HepG2 (cell line): ENCODE measurements at regions not wholly inside any gene's neighbourhood (a gene's known extent, or its start where the extent isn't known, plus 50 kb on each side); places are given as distances from the start of the nearest gene placed in this dataset.

Experiments used
- ATAC-seq: fragments of 200-7000 bp; cut with Tn5 transposase; 3 replicates; pipeline ENCODE4 v1.9.1; 2020; ENCODE audit warnings: mild to moderate bottlenecking, moderate library complexity
- BruUV-seq: library from RNA; stranded (reverse); fragments of 400-500 nt; replicated peaks from 2 replicates; lab custom pipeline; 2021; lab: Mats Ljungman, UMichigan
- CTCF ChIA-PET: fragments of 300-600 bp; formaldehyde crosslinking; extraction: SDS; loops from one replicate; lab custom pipeline; 2021; ENCODE audit warnings: low total read pairs, inconsistent platforms, low intra/inter-chr PET ratio; lab: Yijun Ruan, JAX
- POLR2A ChIA-PET: fragments of 350-600 bp; sonication (Branson Sonifier 250); formaldehyde crosslinking; loops from one replicate; lab custom pipeline; 2020; ENCODE audit warnings: antibody characterized with exemption, inconsistent platforms; lab: Yijun Ruan, JAX
- DNase-seq: peaks from one replicate; pipeline ENCODE4 v3.0.0-alpha.2; 2015; ENCODE audit warnings: low spot score
- FAIRE-seq: peaks from 3 replicates; lab custom pipeline; 2011; peaks lifted over from hg19 to GRCh38; lab: Jason Lieb, UNC
- H2AFZ ChIP-seq: one replicate; pipeline ENCODE4 v1.6.1; 2011; ENCODE audit warnings: low read length, inconsistent platforms
- H3K27ac ChIP-seq: fragments of 300-600 bp; 3 replicates; pipeline ENCODE4 v1.8.0; 2011; ENCODE audit warnings: mixed run types, mild to moderate bottlenecking, mixed read lengths, low read length, inconsistent platforms; ENCODE audit not compliant: insufficient read depth; ENCODE audit errors: extremely low read length
- H3K27me3 ChIP-seq, 2 experiments: fragments of 200-600 bp in 1 of 2; 2 replicates in 1 of 2; 3 replicates in 1 of 2; pipeline versions ENCODE4 v1.6.0 to v1.8.0; 2011; ENCODE audit warnings: low read length in 2 of 2, mild to moderate bottlenecking in 2 of 2, moderate library complexity in 2 of 2, inconsistent platforms in 1 of 2; ENCODE audit not compliant: insufficient read depth in 2 of 2, control insufficient read depth in 1 of 2
- H3K36me3 ChIP-seq, 2 experiments: fragments of 200-600 bp in 1 of 2; replicated peaks in 1 of 2; 2 replicates in 1 of 2; 3 replicates in 1 of 2; pipeline versions ENCODE4 v1.5.1 to v1.8.0; 2011; ENCODE audit warnings: low read length in 2 of 2, inconsistent platforms in 1 of 2; ENCODE audit not compliant: insufficient read depth in 2 of 2, control insufficient read depth in 1 of 2
- H3K4me1 ChIP-seq: 2 replicates; pipeline ENCODE4 v1.5.1; 2012; ENCODE audit warnings: low read length, inconsistent platforms; ENCODE audit not compliant: insufficient read depth
- H3K4me2 ChIP-seq: 2 replicates; pipeline ENCODE4 v1.6.0; 2011; ENCODE audit warnings: low read depth, low read length, inconsistent platforms
- H3K4me3 ChIP-seq, 3 experiments: fragments of 200-600 bp in 1 of 3; sonication (generic), shearing (Covaris generic) in 1 of 3; replicated peaks in 1 of 3; 2 replicates each; pipeline ENCODE4 v1.5.1; 2011 to 2016; ENCODE audit warnings: low read length in 3 of 3, inconsistent platforms in 2 of 3, low read depth in 2 of 3, mild to moderate bottlenecking in 2 of 3, control low read depth in 1 of 3, mixed read lengths in 1 of 3; ENCODE audit not compliant: insufficient read depth in 1 of 3
- H3K79me2 ChIP-seq: one replicate; pipeline ENCODE4 v1.6.1; 2011; ENCODE audit warnings: low read length, inconsistent platforms; ENCODE audit not compliant: insufficient read depth
- H3K9ac ChIP-seq: 2 replicates; pipeline ENCODE4 v1.6.0; 2011; ENCODE audit warnings: mild to moderate bottlenecking, low read depth, low read length, inconsistent platforms; ENCODE audit not compliant: insufficient read depth
- H3K9me3 ChIP-seq: 2 replicates; pipeline ENCODE4 v1.5.1; 2012; ENCODE audit warnings: mild to moderate bottlenecking, low read length
- H4K20me1 ChIP-seq: 2 replicates; pipeline ENCODE4 v1.6.0; 2011; ENCODE audit warnings: inconsistent platforms, mild to moderate bottlenecking, low read length, moderate library complexity; ENCODE audit not compliant: insufficient read depth
- BRD4 ChIP-seq: sonication (generic); formaldehyde crosslinking; IDR thresholded peaks from 2 replicates; pipeline ENCODE4 v1.4.0; 2020; ENCODE audit warnings: missing genetic modification reagents
- ETV5 ChIP-seq: IDR thresholded peaks from 2 replicates; pipeline ENCODE4 v1.6.1; 2018; ENCODE audit warnings: missing biosample characterization, missing genetic modification reagents, inconsistent platforms, borderline replicate concordance
- ISX ChIP-seq: sonication (generic); formaldehyde crosslinking; conservative IDR thresholded peaks from 2 replicates; pipeline ENCODE4 v1.5.0; 2020; ENCODE audit warnings: missing genetic modification reagents
- JUN ChIP-seq: sonication (generic); formaldehyde crosslinking; IDR thresholded peaks from 2 replicates; pipeline ENCODE4 v1.4.0; 2020; ENCODE audit warnings: mild to moderate bottlenecking, missing genetic modification reagents
- MXD4 ChIP-seq: IDR thresholded peaks from 2 replicates; pipeline ENCODE4 v1.6.1; 2016; ENCODE audit warnings: mild to moderate bottlenecking, missing biosample characterization, missing genetic modification reagents
- PHF8 ChIP-seq: sonication (generic); formaldehyde crosslinking; IDR thresholded peaks from 2 replicates; pipeline ENCODE4 v1.5.0; 2020; ENCODE audit warnings: missing genetic modification reagents
- RBAK ChIP-seq: sonication (generic); formaldehyde crosslinking; IDR thresholded peaks from 2 replicates; pipeline ENCODE4 v1.5.1; 2020; ENCODE audit warnings: mild to moderate bottlenecking, missing genetic modification reagents
- SAFB2 ChIP-seq: sonication (generic); formaldehyde crosslinking; IDR thresholded peaks from 2 replicates; pipeline ENCODE4 v1.5.1; 2020; ENCODE audit warnings: missing genetic modification reagents, low read depth, mild to moderate bottlenecking, borderline replicate concordance
- TEAD2 ChIP-seq: sonication (generic); formaldehyde crosslinking; IDR thresholded peaks from 2 replicates; pipeline ENCODE4 v1.9.0; 2021; ENCODE audit warnings: missing genetic modification reagents
- ZBTB20 ChIP-seq: sonication (generic); formaldehyde crosslinking; IDR thresholded peaks from 2 replicates; pipeline ENCODE4 v1.8.1; 2023; ENCODE audit warnings: missing genetic modification reagents, low read depth, mild to moderate bottlenecking, borderline replicate concordance
- ZNF253 ChIP-seq: sonication (generic); formaldehyde crosslinking; IDR thresholded peaks from 2 replicates; pipeline ENCODE4 v1.8.0; 2022; ENCODE audit warnings: mild to moderate bottlenecking, missing genetic modification reagents, borderline replicate concordance
- ZNF496 ChIP-seq: sonication (generic); formaldehyde crosslinking; IDR thresholded peaks from 2 replicates; pipeline ENCODE4 v1.8.1; 2023; ENCODE audit warnings: mild to moderate bottlenecking, moderate library complexity, missing genetic modification reagents; ENCODE audit not compliant: insufficient replicate concordance
- ZNF780A ChIP-seq: sonication (generic); formaldehyde crosslinking; IDR thresholded peaks from 2 replicates; pipeline ENCODE4 v1.8.0; 2022; ENCODE audit warnings: mild to moderate bottlenecking, missing genetic modification reagents, moderate library complexity
- ZNF782 ChIP-seq: sonication (generic); formaldehyde crosslinking; IDR thresholded peaks from 2 replicates; pipeline ENCODE4 v1.4.0; 2020; ENCODE audit warnings: missing genetic modification reagents, mild to moderate bottlenecking, borderline replicate concordance
- ZZZ3 ChIP-seq: sonication (generic); formaldehyde crosslinking; IDR thresholded peaks from 2 replicates; pipeline ENCODE4 v1.4.0; 2020; ENCODE audit warnings: missing genetic modification reagents, mild to moderate bottlenecking, borderline replicate concordance
- WGBS: methylation state at CpG from one replicate; pipeline ENCODE4 v1.1.6; 2017; ENCODE audit warnings: low lambda C conversion rate; 5-methylcytosine and 5-hydroxymethylcytosine counted together
- in situ Hi-C: cut with HindIII; loops from 2 replicates; pipeline ENCODE4 v1.10.0; 2017; ENCODE audit warnings: low pct_unique_long_range_greater_than_20kb; ENCODE audit not compliant: extremely low pct_ligation_motif_present
- intact Hi-C: fragments of 100-400 bp; cut with micrococcal nuclease; formaldehyde crosslinking; loops from one replicate; pipeline ENCODE4 v1.10.0; 2022; ENCODE audit not compliant: unreplicated experiment
- TF ChIP-seq, protein P1 (sequence below): sonication (generic); formaldehyde crosslinking; IDR thresholded peaks from 2 replicates; pipeline ENCODE4 v1.5.0; 2020; ENCODE audit warnings: missing genetic modification reagents
- TF ChIP-seq, protein P2 (sequence below): sonication (generic); formaldehyde crosslinking; IDR thresholded peaks from 2 replicates; pipeline ENCODE4 v1.4.0; 2020; ENCODE audit warnings: missing genetic modification reagents, borderline replicate concordance
- TF ChIP-seq, protein P3 (sequence below): sonication (generic); formaldehyde crosslinking; IDR thresholded peaks from 2 replicates; pipeline ENCODE4 v1.5.1; 2020; ENCODE audit warnings: mild to moderate bottlenecking, moderate library complexity, missing genetic modification reagents
- TF ChIP-seq, protein P4 (sequence below): sonication (generic); formaldehyde crosslinking; IDR thresholded peaks from 2 replicates; pipeline ENCODE4 v1.4.0; 2020; ENCODE audit warnings: missing genetic modification reagents

DNA sequence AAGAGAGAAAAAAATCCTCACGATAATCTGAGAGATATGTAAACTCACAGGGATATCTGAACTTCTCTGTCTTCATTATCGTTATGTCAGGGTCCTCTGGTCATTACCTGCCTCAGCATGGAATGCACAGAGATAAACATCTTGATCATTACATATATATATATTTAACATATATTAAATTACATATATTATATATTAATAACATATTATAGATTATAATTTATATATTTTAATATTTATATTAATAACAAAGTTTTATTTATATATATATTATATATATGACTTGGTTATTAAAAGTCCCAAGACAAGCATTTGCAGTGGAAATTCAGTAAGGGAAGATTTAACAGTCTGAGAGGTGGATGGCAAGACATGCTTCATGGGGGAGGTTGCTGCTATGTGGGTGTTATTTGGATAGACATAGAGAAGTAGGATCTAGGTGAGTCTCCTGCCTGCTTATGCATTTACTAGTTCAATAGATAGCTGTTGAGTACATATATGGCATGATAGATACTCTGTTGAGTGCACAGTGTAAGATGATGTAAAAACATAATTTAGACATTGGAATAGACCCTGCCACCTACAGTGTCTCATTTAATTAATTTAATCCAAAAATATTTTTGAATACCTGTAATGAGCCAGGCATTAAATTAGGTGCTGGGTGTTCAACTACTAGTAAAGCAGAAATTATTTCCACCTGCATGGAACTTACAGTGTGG is 255.2 kb downstream of the RAD51AP2 start (continued):
- TF ChIP-seq ZNF253 (CRISPR knock-in tag): no peak
- no peak for TF ChIP-seq ZNF496 (CRISPR knock-in tag)
- TF ChIP-seq MXD4: no peak
- TF ChIP-seq ZNF782: no peak
- no peak for TF ChIP-seq ETV5 (CRISPR knock-in tag)
- TF ChIP-seq BRD4 (CRISPR knock-in tag): no peak
- TF ChIP-seq TEAD2 (CRISPR knock-in tag): no peak

DNA sequence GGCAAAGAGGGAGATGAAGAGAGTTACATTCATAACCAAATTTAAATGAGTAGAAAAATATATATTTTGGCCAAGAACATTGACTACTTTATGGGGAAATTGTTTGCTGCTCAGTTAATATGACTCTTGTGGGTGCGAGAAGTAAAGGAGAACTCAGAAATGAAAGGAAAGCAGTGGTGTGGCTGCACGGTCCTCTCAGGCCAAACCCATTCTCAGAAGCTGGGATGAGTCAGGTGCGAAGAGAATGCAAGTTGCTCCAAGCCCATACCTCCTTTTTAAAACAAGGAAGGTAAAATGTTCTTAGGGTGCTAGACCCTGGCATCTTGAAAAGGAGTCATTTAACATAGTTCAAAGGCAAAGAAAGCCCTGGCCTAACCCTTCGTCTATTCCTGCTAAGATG is 258.6 kb downstream of the RAD51AP2 start:
- Histone ChIP-seq H3K36me3 (no peaks in the 10 kb centered on the region), H2AFZ (no peak overlapping the region), H3K27ac (no peak overlapping the region), H3K4me2 (no peak overlapping the region), H3K79me2 (no peaks in the 10 kb centered on the region), H3K9me3 (no peaks in the 10 kb centered on the region), H3K4me3 (no peak overlapping the region), H3K4me1 (no peaks in the 10 kb centered on the region), H4K20me1 (no peaks in the 10 kb centered on the region), H3K9ac (no peak overlapping the region), H3K27me3 (no peaks in the 10 kb centered on the region)
- in situ Hi-C loops (no loop called here), intact Hi-C loops (no loop called here)
- ChIA-PET POLR2A (no interaction called here), CTCF (no interaction called here)
- ATAC-seq (no peak), FAIRE-seq (no peak), DNase-seq (no peak)
- no TSS peak for BruUV-seq
- whole genome bisulfite sequencing: 13% methylated on average over 4 of the region's 4 CpGs
- TF ChIP-seq ZNF780A: no peak
- TF ChIP-seq RBAK (CRISPR knock-in tag): no peak
- TF ChIP-seq, protein P1, sequence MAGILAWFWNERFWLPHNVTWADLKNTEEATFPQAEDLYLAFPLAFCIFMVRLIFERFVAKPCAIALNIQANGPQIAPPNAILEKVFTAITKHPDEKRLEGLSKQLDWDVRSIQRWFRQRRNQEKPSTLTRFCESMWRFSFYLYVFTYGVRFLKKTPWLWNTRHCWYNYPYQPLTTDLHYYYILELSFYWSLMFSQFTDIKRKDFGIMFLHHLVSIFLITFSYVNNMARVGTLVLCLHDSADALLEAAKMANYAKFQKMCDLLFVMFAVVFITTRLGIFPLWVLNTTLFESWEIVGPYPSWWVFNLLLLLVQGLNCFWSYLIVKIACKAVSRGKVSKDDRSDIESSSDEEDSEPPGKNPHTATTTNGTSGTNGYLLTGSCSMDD (CRISPR knock-in tag): no peak
- TF ChIP-seq SAFB2 (CRISPR knock-in tag): no peak
- TF ChIP-seq, protein P2, sequence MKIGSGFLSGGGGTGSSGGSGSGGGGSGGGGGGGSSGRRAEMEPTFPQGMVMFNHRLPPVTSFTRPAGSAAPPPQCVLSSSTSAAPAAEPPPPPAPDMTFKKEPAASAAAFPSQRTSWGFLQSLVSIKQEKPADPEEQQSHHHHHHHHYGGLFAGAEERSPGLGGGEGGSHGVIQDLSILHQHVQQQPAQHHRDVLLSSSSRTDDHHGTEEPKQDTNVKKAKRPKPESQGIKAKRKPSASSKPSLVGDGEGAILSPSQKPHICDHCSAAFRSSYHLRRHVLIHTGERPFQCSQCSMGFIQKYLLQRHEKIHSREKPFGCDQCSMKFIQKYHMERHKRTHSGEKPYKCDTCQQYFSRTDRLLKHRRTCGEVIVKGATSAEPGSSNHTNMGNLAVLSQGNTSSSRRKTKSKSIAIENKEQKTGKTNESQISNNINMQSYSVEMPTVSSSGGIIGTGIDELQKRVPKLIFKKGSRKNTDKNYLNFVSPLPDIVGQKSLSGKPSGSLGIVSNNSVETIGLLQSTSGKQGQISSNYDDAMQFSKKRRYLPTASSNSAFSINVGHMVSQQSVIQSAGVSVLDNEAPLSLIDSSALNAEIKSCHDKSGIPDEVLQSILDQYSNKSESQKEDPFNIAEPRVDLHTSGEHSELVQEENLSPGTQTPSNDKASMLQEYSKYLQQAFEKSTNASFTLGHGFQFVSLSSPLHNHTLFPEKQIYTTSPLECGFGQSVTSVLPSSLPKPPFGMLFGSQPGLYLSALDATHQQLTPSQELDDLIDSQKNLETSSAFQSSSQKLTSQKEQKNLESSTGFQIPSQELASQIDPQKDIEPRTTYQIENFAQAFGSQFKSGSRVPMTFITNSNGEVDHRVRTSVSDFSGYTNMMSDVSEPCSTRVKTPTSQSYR: no peak
- TF ChIP-seq ISX (CRISPR knock-in tag): no peak
- TF ChIP-seq, protein P3, sequence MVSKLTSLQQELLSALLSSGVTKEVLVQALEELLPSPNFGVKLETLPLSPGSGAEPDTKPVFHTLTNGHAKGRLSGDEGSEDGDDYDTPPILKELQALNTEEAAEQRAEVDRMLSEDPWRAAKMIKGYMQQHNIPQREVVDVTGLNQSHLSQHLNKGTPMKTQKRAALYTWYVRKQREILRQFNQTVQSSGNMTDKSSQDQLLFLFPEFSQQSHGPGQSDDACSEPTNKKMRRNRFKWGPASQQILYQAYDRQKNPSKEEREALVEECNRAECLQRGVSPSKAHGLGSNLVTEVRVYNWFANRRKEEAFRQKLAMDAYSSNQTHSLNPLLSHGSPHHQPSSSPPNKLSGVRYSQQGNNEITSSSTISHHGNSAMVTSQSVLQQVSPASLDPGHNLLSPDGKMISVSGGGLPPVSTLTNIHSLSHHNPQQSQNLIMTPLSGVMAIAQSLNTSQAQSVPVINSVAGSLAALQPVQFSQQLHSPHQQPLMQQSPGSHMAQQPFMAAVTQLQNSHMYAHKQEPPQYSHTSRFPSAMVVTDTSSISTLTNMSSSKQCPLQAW (CRISPR knock-in tag): no peak
- TF ChIP-seq, protein P4, sequence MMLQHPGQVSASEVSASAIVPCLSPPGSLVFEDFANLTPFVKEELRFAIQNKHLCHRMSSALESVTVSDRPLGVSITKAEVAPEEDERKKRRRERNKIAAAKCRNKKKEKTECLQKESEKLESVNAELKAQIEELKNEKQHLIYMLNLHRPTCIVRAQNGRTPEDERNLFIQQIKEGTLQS (CRISPR knock-in tag): no peak
- TF ChIP-seq PHF8 (CRISPR knock-in tag): no peak
- no peak for TF ChIP-seq ZBTB20
- no peak for TF ChIP-seq ZZZ3 (CRISPR knock-in tag)
- TF ChIP-seq JUN: no peak
